Stomach (tissue), 8 donors: ENCODE measurements at regions not wholly inside any gene's neighbourhood (a gene's known extent, or its start where the extent isn't known, plus 50 kb on each side); places are given as distances from the start of the nearest gene placed in this dataset.

Experiments used
- DNase-seq, 2 donors: peaks; one replicate each; pipeline versions ENCODE4 v3.0.0 to v3.0.0-alpha.2; 2013 to 2019
- H3K27ac ChIP-seq, 5 donors: fragments of 200-600 bp in 4 of 5; sonication (generic) in 4 of 5; one replicate each; pipeline ENCODE4 v1.5.1; 2013 to 2019; ENCODE audit warnings: mild to moderate bottlenecking in 1 of 5, moderate library complexity in 1 of 5
- H3K27me3 ChIP-seq, 3 donors: fragments of 200-600 bp; sonication (generic); one replicate each; pipeline ENCODE4 v1.5.1; 2017 to 2019; ENCODE audit warnings: mixed run types in 1 of 3
- H3K36me3 ChIP-seq, 4 donors: fragments of 200-600 bp; sonication (generic); 1 replicate in 3 of 4; 2 replicates in 1 of 4; pipeline ENCODE4 v1.5.1; 2016 to 2019
- H3K4me1 ChIP-seq, 4 donors: fragments of 200-600 bp; sonication (generic); one replicate each; pipeline ENCODE4 v1.5.1; 2016 to 2019
- H3K4me3 ChIP-seq, 4 donors: fragments of 200-600 bp; sonication (generic) in 3 of 4; one replicate each; pipeline ENCODE4 v1.5.1; 2016 to 2019; ENCODE audit warnings: mild to moderate bottlenecking in 1 of 4
- H3K9me3 ChIP-seq, 4 donors: fragments of 200-600 bp; sonication (generic); one replicate each; pipeline ENCODE4 v1.5.1; 2016 to 2019
- EP300 ChIP-seq: sonication (generic); formaldehyde crosslinking; IDR thresholded peaks from one replicate; pipeline ENCODE4 v1.6.1; 2017; ENCODE audit warnings: antibody characterized with exemption
- POLR2A ChIP-seq, 4 donors: fragments of 450-650 bp; IDR thresholded peaks; one replicate each; pipeline ENCODE4 v1.6.1; 2016; ENCODE audit warnings: antibody characterized with exemption in 4 of 4, control low read depth in 2 of 4, mild to moderate bottlenecking in 1 of 4, moderate library complexity in 1 of 4
- POLR2AphosphoS5 ChIP-seq, 3 donors: sonication (generic); formaldehyde crosslinking; IDR thresholded peaks; one replicate each; pipeline ENCODE4 v1.6.1; 2016; ENCODE audit warnings: antibody characterized with exemption in 3 of 3
- WGBS, 5 donors: extraction: QIAGEN DNeasy Blood & Tissue Kit in 3 of 5; methylation state at CpG; one replicate each; pipeline versions ENCODE4 v1.1.5 to v1.1.7; 2013 to 2018; 5-methylcytosine and 5-hydroxymethylcytosine counted together
- intact Hi-C: fragments of 100-400 bp; cut with DNase I; formaldehyde crosslinking; loops from one replicate; pipeline ENCODE4 v1.15.1; 2023; ENCODE audit warnings: low total_unique reads
- TF ChIP-seq, protein P1 (sequence below), 7 experiments: fragments of 450-650 bp in 4 of 7; fragments of 200-600 bp in 3 of 7; sonication (generic) in 3 of 7; IDR thresholded peaks; one replicate each; pipeline ENCODE4 v1.5.1; 2016 to 2019; ENCODE audit warnings: antibody characterized with exemption in 7 of 7, control low read depth in 2 of 7, mild to moderate bottlenecking in 1 of 7
- donor health status: healthy with polysubstance abuse.
- donor health status: Bipolar disorder and iron deficiency.
- donor health status: healthy.

DNA sequence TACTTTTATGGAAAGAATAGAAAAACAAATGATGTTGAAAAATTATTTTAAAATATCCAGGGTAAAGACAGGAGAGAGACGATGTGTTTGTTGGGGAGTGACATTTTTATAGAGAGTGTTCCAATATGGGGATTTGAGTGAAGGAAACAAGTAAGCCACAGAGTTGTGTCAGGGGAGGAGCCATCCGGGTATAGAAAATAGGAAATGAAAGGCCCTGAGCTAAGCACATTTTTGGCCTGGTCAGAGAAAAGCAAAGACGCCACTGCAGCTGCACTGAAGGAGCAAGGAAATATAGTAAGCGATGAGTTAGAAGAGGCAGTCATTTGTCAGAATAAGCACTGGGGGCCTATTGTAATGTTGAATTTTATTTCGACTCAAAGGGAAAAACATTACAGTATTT is 107.3 kb upstream of the ADGRL4 start:
- Histone ChIP-seq H3K27ac (no peak overlapping the region), H3K9me3 (no peaks in the 10 kb centered on the region), H3K4me1 (no peaks in the 10 kb centered on the region), H3K27me3 (no peaks in the 10 kb centered on the region), H3K4me3 (no peak overlapping the region), H3K36me3 (no peaks in the 10 kb centered on the region)
- 62 to 69% (median 62%) methylated on average over 5 of the region's 5 CpGs for WGBS, 5 donors
- intact Hi-C loops = no loop called here
- no peak for DNase-seq
- no peak for TF ChIP-seq POLR2AphosphoS5 (IDR thresholded peaks at IDR 0.05)
- TF ChIP-seq, protein P1, sequence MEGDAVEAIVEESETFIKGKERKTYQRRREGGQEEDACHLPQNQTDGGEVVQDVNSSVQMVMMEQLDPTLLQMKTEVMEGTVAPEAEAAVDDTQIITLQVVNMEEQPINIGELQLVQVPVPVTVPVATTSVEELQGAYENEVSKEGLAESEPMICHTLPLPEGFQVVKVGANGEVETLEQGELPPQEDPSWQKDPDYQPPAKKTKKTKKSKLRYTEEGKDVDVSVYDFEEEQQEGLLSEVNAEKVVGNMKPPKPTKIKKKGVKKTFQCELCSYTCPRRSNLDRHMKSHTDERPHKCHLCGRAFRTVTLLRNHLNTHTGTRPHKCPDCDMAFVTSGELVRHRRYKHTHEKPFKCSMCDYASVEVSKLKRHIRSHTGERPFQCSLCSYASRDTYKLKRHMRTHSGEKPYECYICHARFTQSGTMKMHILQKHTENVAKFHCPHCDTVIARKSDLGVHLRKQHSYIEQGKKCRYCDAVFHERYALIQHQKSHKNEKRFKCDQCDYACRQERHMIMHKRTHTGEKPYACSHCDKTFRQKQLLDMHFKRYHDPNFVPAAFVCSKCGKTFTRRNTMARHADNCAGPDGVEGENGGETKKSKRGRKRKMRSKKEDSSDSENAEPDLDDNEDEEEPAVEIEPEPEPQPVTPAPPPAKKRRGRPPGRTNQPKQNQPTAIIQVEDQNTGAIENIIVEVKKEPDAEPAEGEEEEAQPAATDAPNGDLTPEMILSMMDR (IDR thresholded peaks at IDR 0.05) = no peak
- no peak for TF ChIP-seq POLR2A (IDR thresholded peaks at IDR 0.05)
- no peak for TF ChIP-seq EP300

DNA sequence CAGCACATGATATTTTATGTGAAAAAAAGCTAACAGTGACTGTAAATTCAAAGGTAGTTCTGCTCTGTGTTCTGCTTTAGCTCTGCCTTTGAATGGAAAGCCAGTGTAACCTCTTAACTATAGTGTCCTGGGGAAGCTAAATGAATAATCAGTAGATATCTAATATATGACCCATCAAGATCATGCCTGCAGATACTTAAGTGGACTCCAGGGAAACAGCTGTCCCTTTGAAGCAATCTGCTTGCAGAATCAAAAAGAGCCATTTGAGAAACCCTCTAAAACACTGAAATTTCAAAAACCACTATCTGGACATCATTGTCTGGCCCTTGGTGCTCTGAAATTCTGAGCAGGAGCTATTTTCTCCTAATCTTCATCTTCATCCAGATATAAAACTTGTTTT is 104.2 kb upstream of the ADGRL4 start:
- Histone ChIP-seq H3K36me3 (no peaks in the 10 kb centered on the region), H3K27ac (no peak overlapping the region), H3K9me3 (no peaks in the 10 kb centered on the region), H3K4me3 (no peak overlapping the region), H3K4me1 (no peaks in the 10 kb centered on the region), H3K27me3 (no peaks in the 10 kb centered on the region)
- intact Hi-C loops = no loop called here
- DNase-seq = no peak
- TF ChIP-seq POLR2A (IDR thresholded peaks at IDR 0.05) (no peak), EP300 (no peak), POLR2AphosphoS5 (IDR thresholded peaks at IDR 0.05) (no peak)
- TF ChIP-seq, protein P1 (IDR thresholded peaks at IDR 0.05) = no peak

DNA sequence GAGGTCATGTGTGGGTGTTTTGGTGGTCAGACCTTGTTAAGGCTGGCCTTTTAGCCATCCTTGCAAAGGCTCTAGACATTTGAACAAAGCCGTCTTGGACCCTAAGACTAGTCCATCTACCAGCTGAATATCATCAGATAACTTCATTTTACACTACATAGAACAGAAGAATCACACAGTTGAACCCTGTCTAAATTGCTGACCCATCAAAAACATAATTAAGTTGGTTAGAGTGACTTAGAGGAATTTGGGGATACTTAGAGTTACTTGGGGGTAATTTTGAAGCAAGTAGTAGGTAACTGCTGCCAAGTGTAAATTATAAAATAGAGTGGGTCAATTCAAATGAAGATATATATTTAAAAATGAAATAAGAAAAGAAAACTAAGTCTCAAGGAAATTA is 102.9 kb upstream of the ADGRL4 start:
- intact Hi-C loops = no loop called here
- Histone ChIP-seq H3K36me3 (no peaks in the 10 kb centered on the region), H3K27me3 (no peaks in the 10 kb centered on the region), H3K4me1 (no peaks in the 10 kb centered on the region), H3K9me3 (no peaks in the 10 kb centered on the region), H3K27ac (no peak overlapping the region), H3K4me3 (no peak overlapping the region)
- TF ChIP-seq POLR2AphosphoS5 (IDR thresholded peaks at IDR 0.05) = no peak
- no peak for TF ChIP-seq EP300
- TF ChIP-seq, protein P1 (IDR thresholded peaks at IDR 0.05) = no peak
- no peak for TF ChIP-seq POLR2A (IDR thresholded peaks at IDR 0.05)
- 60 to 88% (median 83%) methylated on average over 1 of the region's 1 CpG for WGBS, 5 donors
- DNase-seq = no peak

DNA sequence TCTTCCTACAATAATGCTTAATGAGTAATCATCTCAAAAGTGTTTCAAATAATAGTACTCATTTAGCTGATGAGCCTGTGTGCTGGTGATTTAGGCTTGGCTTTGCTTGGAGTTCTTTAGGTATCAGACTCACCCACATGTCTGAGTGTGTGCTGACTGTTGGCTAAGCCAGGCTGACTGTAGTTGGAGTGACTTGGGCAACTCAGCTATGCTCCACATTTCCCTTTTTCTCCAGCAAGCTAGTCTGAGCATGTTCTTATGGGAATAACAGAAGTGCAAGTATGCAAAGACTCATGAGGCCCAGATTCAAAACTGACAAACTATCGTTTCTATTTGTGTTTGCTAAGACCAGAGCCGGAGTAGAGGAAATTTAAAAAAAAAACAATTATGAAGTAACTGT is 99.0 kb upstream of the ADGRL4 start:
- Histone ChIP-seq H3K36me3 (no peaks in the 10 kb centered on the region), H3K4me1 (no peaks in the 10 kb centered on the region), H3K4me3 (no peak overlapping the region), H3K27ac (no peak overlapping the region), H3K27me3 (no peaks in the 10 kb centered on the region), H3K9me3 (no peaks in the 10 kb centered on the region)
- 56 to 80% (median 66%) methylated on average over 2 of the region's 2 CpGs for WGBS, 5 donors
- no peak for DNase-seq
- TF ChIP-seq, protein P1 (IDR thresholded peaks at IDR 0.05) = no peak
- TF ChIP-seq POLR2A (IDR thresholded peaks at IDR 0.05) (no peak), POLR2AphosphoS5 (IDR thresholded peaks at IDR 0.05) (no peak), EP300 (no peak)
- intact Hi-C loops = no loop called here
